ENCODE measurements at regions not wholly inside any gene's neighbourhood (a gene's known extent, or its start where the extent isn't known, plus 50 kb on each side); places are given as distances from the start of the nearest gene placed in this dataset.

DNA sequence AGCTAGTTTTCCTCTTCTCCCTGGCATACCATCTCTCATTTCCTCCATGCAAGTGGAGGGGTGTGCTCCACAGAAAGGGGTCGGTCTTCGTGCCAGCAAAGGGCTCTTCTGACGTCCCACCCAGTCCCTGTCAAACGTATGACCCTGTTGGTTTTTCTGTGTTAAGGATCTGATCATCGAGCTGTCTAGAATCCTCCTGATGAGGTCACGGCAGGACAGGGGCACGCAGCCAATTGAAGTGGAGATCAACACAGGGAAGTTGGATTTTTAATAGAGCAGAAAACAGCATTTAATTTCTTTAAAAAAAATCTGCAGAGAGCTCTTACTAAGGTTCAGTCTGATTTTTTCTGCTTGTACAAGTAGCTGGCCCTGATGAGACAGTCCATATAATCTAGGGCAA is 339.4 kb downstream of the TEX29 start:
- no peaks in the 10 kb centered on the region for H3K27me3 ChIP-seq
- H3K36me3 ChIP-seq, result no peaks in the 10 kb centered on the region
- H3K4me1 ChIP-seq, result no peaks in the 10 kb centered on the region
- no peak overlapping the region for H3K27ac ChIP-seq
- DNase-seq (ENCODE audit: low spot score), result no peak
- TF ChIP-seq, protein P1, sequence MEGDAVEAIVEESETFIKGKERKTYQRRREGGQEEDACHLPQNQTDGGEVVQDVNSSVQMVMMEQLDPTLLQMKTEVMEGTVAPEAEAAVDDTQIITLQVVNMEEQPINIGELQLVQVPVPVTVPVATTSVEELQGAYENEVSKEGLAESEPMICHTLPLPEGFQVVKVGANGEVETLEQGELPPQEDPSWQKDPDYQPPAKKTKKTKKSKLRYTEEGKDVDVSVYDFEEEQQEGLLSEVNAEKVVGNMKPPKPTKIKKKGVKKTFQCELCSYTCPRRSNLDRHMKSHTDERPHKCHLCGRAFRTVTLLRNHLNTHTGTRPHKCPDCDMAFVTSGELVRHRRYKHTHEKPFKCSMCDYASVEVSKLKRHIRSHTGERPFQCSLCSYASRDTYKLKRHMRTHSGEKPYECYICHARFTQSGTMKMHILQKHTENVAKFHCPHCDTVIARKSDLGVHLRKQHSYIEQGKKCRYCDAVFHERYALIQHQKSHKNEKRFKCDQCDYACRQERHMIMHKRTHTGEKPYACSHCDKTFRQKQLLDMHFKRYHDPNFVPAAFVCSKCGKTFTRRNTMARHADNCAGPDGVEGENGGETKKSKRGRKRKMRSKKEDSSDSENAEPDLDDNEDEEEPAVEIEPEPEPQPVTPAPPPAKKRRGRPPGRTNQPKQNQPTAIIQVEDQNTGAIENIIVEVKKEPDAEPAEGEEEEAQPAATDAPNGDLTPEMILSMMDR (IDR thresholded peaks at IDR 0.05), result no peak
- no peaks in the 10 kb centered on the region for H3K9me3 ChIP-seq
- no peak overlapping the region for H3K4me3 ChIP-seq

DNA sequence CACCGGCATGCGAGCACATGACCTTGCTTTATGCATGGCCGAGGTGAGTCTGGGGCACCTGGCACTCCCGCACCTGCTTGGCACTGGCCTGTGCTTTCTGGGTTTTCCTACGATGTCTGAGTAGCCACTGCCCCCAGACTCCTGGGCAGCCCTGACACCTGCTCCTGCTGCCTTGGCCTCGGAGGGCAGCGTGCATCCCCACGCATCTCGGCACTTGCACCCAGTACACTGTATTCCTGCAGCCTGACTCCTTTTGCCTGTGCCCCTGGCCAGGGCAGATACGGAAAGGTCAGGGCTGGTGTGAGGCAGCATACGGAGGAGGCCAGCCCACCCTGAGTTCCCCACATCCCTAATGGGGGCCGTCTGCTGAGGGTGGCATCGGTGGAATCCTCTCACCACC is 340.6 kb downstream of the TEX29 start:
- Histone ChIP-seq H3K9me3 (no peaks in the 10 kb centered on the region), H3K27ac (no peak overlapping the region), H3K36me3 (no peaks in the 10 kb centered on the region), H3K4me1 (no peaks in the 10 kb centered on the region), H3K4me3 (no peak overlapping the region), H3K27me3 (no peaks in the 10 kb centered on the region)
- DNase-seq (ENCODE audit: low spot score), result no peak
- TF ChIP-seq, protein P1 (IDR thresholded peaks at IDR 0.05), result no peak

DNA sequence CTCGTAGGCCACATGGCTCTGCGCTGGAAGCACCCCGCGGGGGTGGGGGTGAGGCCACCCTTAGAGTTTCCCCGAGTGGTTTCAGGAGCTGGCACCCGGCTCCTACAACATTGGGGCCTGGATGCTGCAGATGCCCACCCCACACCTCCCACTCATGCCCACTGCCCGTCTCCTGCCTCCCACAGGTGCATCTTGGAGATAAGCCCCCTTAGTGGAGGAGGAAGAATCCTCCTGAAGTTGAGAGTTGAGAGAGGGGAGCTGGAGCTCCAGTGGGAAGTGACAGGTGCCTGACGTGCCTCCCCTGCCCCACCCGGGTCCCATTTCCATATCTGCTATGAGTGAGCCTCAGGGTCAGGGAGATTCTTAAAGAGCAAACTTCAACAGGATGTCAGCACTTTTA is 341.3 kb downstream of the TEX29 start:
- Histone ChIP-seq H3K36me3 (no peaks in the 10 kb centered on the region), H3K4me3 (no peak overlapping the region), H3K27ac (no peak overlapping the region), H3K27me3 (no peaks in the 10 kb centered on the region), H3K9me3 (no peaks in the 10 kb centered on the region), H3K4me1 (no peaks in the 10 kb centered on the region)
- no peak for DNase-seq (ENCODE audit: low spot score)
- TF ChIP-seq, protein P1 (IDR thresholded peaks at IDR 0.05), result no peak

- Histone ChIP-seq H3K36me3 (no peaks in the 10 kb centered on the region), H3K9me3 (no peaks in the 10 kb centered on the region), H3K27me3 (no peaks in the 10 kb centered on the region), H3K4me1 (no peaks in the 10 kb centered on the region), H3K27ac (no peak overlapping the region), H3K4me3 (no peak overlapping the region)
- no peak for DNase-seq (ENCODE audit: low spot score)
- TF ChIP-seq, protein P1 (IDR thresholded peaks at IDR 0.05), result no peak
Observed at GRCh38 chr13:111662451-111662850, 342.0 kb downstream of the TEX29 start.

GRCh38 chr13:111662895-111663294 is 342.5 kb downstream of the TEX29 start:
- H3K4me3 ChIP-seq, result no peak overlapping the region
- no peaks in the 10 kb centered on the region for H3K9me3 ChIP-seq
- H3K27me3 ChIP-seq, result no peaks in the 10 kb centered on the region
- no peak for DNase-seq (ENCODE audit: low spot score)
- no peak overlapping the region for H3K27ac ChIP-seq
- H3K36me3 ChIP-seq, result no peaks in the 10 kb centered on the region
- H3K4me1 ChIP-seq, result no peaks in the 10 kb centered on the region
- TF ChIP-seq, protein P1 (IDR thresholded peaks at IDR 0.05), result no peak

DNA sequence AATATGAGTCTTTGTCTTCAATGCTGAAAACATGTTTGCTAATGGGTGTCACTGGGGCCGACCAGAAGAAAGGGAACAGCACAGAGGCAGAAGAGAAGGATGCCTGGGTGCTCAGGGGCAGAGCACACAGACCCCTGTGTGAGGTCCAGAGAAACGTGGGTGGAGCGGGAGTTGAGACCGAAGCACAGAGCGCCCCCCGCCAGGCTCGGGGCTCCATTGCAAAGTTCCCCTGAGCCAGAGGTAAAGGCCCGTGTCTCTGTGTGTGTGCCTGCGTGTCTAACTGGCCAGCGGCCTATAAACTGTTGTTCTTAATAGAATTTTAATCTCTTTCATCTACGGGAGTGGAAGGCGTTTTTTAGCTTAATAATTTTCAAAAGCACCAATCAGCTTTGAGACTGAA is 343.1 kb downstream of the TEX29 start:
- H3K4me1 ChIP-seq, result no peaks in the 10 kb centered on the region
- no peak for DNase-seq (ENCODE audit: low spot score)
- no peak overlapping the region for H3K27ac ChIP-seq
- TF ChIP-seq, protein P1 (IDR thresholded peaks at IDR 0.05), result no peak
- H3K9me3 ChIP-seq, result no peaks in the 10 kb centered on the region
- no peak overlapping the region for H3K4me3 ChIP-seq
- H3K27me3 ChIP-seq, result no peaks in the 10 kb centered on the region
- no peaks in the 10 kb centered on the region for H3K36me3 ChIP-seq
